ENCODE measurements at regions not wholly inside any gene's neighbourhood (a gene's known extent, or its start where the extent isn't known, plus 50 kb on each side); places are given as distances from the start of the nearest gene placed in this dataset.

DNA sequence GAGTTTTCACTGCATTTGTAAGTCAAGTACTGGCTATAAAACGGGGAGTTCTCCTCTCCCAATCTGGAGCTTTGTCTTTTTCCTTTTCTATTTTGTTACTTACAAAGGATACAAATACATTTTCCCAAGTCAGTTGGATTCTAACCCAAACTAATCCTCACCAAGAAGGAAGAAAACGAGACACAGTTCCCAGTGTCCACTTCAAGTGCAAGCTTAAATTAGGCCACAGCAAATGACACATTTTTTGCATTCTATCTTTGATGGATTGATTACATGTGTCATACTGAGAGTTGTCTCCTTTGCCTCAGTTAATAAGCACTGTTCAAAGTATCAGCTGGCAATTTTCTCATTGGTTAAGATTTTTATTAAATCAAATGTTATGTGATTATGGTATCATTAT is 296.7 kb upstream of the ANO5 start:
- ChIA-PET CTCF (no interaction called here), POLR2A (no interaction called here)
- Histone ChIP-seq H3K27ac (ENCODE audit: low read depth in 1 of 2, low read length in 2 of 2) (no peak overlapping the region), H3K36me3 (ENCODE audit: insufficient read depth, low read length) (no peaks in the 10 kb centered on the region), H3K9me3 (ENCODE audit: control insufficient read depth in 1 of 2, insufficient read depth in 1 of 2, low read length in 2 of 2) (no peaks in the 10 kb centered on the region), H3K27me3 (ENCODE audit: control insufficient read depth in 1 of 2, insufficient read depth in 2 of 2, low read length in 2 of 2) (no peaks in the 10 kb centered on the region), H3K4me1 (ENCODE audit: insufficient read depth, low read length) (no peaks in the 10 kb centered on the region), H3K4me3 (ENCODE audit: low read length) (no peak overlapping the region)
- intact Hi-C loops (cut with DNase I, micrococcal nuclease) = no loop called here
- no peak overlapping the region for H3K27ac Mint-ChIP-seq
- H3K4me1 Mint-ChIP-seq (ENCODE audit: low read depth) = no peaks in the 10 kb centered on the region
- DNase-seq (no peak), ATAC-seq (ENCODE audit: poor library complexity) (no peak)
- no peaks in the 10 kb centered on the region for H3K36me3 Mint-ChIP-seq (ENCODE audit: low read depth)
- peaks cover 5% of the 10 kb centered on the region for H3K9me3 Mint-ChIP-seq
- TF ChIP-seq, protein P1, sequence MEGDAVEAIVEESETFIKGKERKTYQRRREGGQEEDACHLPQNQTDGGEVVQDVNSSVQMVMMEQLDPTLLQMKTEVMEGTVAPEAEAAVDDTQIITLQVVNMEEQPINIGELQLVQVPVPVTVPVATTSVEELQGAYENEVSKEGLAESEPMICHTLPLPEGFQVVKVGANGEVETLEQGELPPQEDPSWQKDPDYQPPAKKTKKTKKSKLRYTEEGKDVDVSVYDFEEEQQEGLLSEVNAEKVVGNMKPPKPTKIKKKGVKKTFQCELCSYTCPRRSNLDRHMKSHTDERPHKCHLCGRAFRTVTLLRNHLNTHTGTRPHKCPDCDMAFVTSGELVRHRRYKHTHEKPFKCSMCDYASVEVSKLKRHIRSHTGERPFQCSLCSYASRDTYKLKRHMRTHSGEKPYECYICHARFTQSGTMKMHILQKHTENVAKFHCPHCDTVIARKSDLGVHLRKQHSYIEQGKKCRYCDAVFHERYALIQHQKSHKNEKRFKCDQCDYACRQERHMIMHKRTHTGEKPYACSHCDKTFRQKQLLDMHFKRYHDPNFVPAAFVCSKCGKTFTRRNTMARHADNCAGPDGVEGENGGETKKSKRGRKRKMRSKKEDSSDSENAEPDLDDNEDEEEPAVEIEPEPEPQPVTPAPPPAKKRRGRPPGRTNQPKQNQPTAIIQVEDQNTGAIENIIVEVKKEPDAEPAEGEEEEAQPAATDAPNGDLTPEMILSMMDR (IDR thresholded peaks at IDR 0.05) = no peak
- no peaks in the 10 kb centered on the region for H3K27me3 Mint-ChIP-seq
- H3K4me3 Mint-ChIP-seq = no peak overlapping the region

DNA sequence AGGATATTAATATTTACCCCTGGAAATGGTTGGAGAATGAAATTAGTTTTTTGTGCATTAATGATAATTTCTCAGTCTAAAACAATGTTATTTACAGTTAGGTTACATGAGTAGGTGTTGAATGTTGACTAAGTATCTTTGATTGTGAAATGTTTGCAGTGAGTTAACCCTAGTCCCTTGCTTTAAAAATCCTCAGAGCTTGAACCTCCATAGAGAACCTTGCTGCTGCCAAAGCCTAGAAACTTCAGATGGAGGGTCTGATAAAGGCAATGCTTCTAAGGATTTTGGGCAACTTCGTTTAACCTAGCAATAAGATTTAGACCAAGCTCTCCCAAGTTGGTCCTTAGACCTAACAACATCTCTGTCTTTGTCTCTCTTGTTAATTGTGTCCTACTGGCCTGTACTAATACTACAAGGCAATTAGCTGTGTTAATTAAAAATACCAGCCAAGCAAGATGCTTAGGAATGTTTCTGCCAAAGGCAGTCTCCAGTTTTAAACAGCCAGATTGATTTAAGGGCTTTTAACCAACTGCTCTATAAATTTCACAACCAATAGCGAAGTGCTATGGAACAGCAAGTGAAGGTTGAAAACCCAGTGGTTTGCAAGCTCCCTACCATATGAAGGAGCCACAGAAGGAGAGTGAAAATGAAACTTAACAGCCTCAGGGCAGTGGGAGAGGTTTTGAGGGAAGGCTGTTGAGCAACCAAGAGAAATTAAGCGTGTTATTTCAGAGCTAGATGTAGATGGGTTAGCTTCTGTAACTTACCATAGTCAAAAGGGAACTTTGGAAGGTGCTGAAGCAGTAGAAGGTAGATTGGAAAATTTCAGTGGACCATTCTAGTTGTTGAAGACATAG is 295.9 kb upstream of the ANO5 start:
- intact Hi-C loops (cut with DNase I, micrococcal nuclease) = no loop called here
- no peak overlapping the region for H3K27ac ChIP-seq (ENCODE audit: low read depth in 1 of 2, low read length in 2 of 2)
- H3K27ac Mint-ChIP-seq = no peak overlapping the region
- H3K4me1 Mint-ChIP-seq (ENCODE audit: low read depth) = no peaks in the 10 kb centered on the region
- H3K36me3 Mint-ChIP-seq (ENCODE audit: low read depth) = no peaks in the 10 kb centered on the region
- H3K27me3 ChIP-seq (ENCODE audit: control insufficient read depth in 1 of 2, insufficient read depth in 2 of 2, low read length in 2 of 2) = no peaks in the 10 kb centered on the region
- H3K4me3 ChIP-seq (ENCODE audit: low read length) = no peak overlapping the region
- CTCF ChIA-PET = no interaction called here
- no peak for DNase-seq
- POLR2A ChIA-PET = no interaction called here
- no peaks in the 10 kb centered on the region for H3K4me1 ChIP-seq (ENCODE audit: insufficient read depth, low read length)
- ATAC-seq (ENCODE audit: poor library complexity) = no peak
- H3K4me3 Mint-ChIP-seq = no peak overlapping the region
- H3K36me3 ChIP-seq (ENCODE audit: insufficient read depth, low read length) = no peaks in the 10 kb centered on the region
- TF ChIP-seq, protein P1 (IDR thresholded peaks at IDR 0.05) = no peak
- H3K9me3 Mint-ChIP-seq = peaks cover 7% of the 10 kb centered on the region
- H3K27me3 Mint-ChIP-seq = no peaks in the 10 kb centered on the region
- H3K9me3 ChIP-seq (ENCODE audit: control insufficient read depth in 1 of 2, insufficient read depth in 1 of 2, low read length in 2 of 2) = no peaks in the 10 kb centered on the region

DNA sequence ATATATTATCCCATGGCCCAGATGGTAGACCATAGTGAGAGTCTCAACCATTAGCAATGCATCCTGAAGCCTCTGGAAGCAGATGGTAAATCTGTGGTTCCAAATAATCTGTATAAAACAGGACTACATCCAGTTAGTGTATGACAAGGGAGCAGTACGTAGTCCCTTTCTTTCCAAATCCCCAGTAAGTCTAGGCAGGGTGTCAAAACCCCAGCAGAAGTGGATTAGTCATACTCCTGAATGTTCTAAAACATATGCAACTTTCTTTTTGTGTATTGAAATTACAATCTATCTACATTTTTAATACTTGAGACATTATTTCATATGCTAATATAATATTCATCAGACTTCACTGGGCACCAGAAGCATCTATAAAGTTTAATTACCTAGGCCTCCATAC is 295.1 kb upstream of the ANO5 start:
- no peak overlapping the region for H3K27ac ChIP-seq (ENCODE audit: low read depth in 1 of 2, low read length in 2 of 2)
- Mint-ChIP-seq H3K36me3 (ENCODE audit: low read depth) (no peaks in the 10 kb centered on the region), H3K4me1 (ENCODE audit: low read depth) (no peaks in the 10 kb centered on the region), H3K27ac (no peak overlapping the region), H3K27me3 (no peaks in the 10 kb centered on the region), H3K4me3 (no peak overlapping the region), H3K9me3 (peaks cover 4% of the 10 kb centered on the region)
- no peaks in the 10 kb centered on the region for H3K4me1 ChIP-seq (ENCODE audit: insufficient read depth, low read length)
- ATAC-seq (ENCODE audit: poor library complexity) (no peak), DNase-seq (no peak)
- POLR2A ChIA-PET = no interaction called here
- H3K4me3 ChIP-seq (ENCODE audit: low read length) = no peak overlapping the region
- H3K9me3 ChIP-seq (ENCODE audit: control insufficient read depth in 1 of 2, insufficient read depth in 1 of 2, low read length in 2 of 2) = no peaks in the 10 kb centered on the region
- TF ChIP-seq, protein P1 (IDR thresholded peaks at IDR 0.05) = no peak
- no peaks in the 10 kb centered on the region for H3K27me3 ChIP-seq (ENCODE audit: control insufficient read depth in 1 of 2, insufficient read depth in 2 of 2, low read length in 2 of 2)
- CTCF ChIA-PET = no interaction called here
- no peaks in the 10 kb centered on the region for H3K36me3 ChIP-seq (ENCODE audit: insufficient read depth, low read length)
- intact Hi-C loops (cut with DNase I, micrococcal nuclease) = no loop called here

Data from CD4-positive, alpha-beta T cell (primary cell).